RPMI7951 (cell line): ENCODE measurements at regions not wholly inside any gene's neighbourhood (a gene's known extent, or its start where the extent isn't known, plus 50 kb on each side); places are given as distances from the start of the nearest gene placed in this dataset.
A peak's percentile ranks its signal among the peaks of the same experiment; 100 is the strongest.

Experiments
- DNase-seq: peaks from one replicate; pipeline ENCODE4 v3.0.0-alpha.2; 2012; ENCODE audit warnings: low read depth

DNA sequence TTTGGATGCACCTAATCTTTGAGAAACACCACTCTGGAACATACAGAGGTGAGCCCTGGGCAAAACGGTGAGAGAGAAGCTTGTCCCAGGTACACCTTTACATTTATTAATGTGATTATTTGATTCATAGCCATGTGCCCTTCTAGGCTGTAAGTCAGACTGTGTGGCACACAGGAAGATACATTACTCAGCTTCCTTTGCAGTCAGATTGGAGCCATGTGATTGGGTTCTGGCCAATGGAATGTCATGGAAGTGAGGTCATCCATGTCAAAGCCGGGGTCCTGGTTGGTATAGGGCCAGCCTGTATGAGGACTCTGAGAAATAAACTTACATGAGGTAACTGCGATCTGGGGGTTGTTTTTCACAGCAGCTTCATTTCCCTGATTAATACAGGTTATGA lies 106.8 kb upstream of the CD180 start:
- peak; percentile 31 for DNase-seq

DNA sequence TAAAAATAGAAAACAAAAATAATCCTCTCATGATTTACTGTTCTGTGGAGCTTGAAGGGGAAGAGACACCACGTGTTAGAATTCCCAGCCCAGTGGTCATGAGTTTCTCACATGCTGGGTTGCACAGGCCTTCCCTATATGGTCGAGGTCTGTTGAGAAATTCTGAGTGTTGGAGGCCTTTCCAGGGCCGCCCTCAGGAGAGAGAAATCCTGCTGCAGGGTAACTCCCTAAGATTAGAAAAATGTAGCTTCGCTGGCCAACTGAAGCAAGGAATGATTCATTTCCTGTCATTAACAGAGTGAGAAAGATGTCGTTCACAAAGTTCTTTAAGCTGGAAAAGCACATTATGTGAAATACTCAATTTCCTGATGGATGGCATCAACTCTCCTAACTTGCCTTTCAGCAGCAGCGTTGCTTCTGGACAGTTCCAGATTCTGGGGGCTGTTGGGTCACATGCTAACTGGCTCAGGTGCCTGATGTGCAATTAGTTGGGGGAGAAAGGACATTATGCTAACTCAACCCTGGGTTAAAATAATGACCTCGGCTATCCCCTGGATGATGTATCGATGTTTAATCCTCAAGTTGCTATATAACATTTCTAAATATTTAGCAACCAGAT lies 104.8 kb upstream of the CD180 start:
- DNase-seq: peak; percentile 93

DNA sequence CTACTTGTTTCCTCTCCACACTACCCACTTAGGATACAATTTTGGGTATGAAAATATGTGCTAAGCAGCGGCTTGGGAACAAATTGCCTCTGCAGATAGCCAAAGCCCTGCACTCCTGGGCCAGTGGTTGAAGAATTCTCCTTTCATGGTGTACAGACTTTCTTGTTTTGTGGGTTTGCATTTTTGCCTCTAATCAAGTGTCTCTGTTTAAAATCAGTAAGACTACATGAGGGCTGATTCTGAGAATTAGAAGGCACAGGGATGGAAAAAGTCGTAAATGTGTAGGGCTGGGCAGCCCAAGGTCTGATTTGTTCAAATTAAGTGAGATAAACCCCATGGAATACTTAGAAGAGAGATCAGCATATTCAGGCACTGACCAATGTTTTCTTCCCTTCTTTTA lies 103.7 kb upstream of the CD180 start:
- no peak for DNase-seq

DNA sequence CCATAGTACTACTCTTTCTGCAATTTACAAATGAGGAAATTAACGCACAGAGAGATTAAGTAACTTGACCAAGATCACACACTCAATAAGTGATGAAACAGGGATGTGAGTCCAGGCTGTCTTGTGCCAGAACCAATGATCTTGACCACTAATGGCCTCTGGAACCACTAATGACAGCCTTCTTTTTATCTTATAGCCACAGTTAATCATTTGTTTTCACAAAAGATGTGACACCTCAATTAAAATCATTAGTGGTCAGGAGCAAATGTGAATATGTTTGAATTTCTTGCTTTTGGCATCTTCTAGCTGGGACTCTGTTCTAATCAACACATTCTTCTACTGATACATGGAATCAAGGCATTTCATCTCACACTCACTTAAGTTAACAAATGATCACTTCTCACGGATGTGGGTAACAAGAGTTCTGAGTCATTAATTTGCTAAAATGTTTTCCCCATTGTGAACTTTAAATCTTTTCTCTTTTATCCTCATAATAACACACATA lies 102.7 kb upstream of the CD180 start:
- DNase-seq: peak; percentile 54

DNA sequence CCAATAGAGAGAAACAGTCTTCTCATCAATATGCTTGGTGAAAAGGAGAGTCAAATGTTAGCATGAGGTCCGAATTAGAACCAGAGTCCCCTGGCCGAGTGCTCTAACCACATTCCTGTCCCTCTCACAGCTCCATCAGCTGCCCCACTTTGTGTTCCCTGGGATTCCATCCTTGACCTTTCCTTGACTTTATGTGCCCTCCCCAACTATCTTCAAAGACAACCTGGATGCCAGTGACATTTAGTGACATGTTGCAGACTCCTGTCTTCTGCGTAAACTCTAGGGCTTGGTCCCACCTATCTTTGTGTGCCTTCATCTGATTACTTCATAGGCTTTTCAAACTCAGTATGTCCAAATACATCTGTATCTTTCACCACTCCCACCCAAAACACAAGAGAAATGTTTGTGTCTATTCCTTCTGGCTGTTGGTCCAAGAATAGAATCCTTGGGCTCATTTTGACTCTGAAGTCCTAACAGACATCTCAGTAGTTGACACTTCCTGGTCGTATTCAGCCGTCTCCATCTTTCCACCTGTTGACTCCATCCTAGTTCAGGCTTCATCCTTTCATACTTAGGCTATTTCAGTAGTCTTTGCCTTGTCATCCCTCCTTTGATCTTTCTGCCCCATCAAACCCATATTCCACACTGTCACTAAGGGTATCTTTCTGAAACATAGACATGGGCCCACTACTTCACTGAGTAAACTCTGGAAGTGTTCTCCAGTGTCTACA lies 101.4 kb upstream of the CD180 start:
- no peak for DNase-seq

DNA sequence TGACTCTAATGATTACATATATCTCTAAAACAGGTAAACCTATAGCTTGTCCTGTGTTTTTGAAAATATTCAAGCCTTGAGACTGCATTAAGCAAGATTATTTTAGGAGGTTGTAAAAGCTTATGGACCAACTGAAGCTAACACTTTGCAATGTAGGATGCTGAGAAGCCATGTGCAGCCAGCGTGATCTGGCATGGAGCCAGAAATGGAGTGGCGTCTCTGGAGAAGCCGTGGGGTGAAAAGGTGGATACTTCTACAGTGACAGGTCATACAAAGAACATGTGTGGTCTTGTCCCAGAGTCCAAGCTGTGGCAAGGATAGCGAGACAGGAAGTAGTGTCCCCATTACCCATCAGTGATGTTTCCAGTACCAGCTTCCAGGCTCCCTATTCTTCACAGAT lies 100.8 kb upstream of the CD180 start:
- no peak for DNase-seq

DNA sequence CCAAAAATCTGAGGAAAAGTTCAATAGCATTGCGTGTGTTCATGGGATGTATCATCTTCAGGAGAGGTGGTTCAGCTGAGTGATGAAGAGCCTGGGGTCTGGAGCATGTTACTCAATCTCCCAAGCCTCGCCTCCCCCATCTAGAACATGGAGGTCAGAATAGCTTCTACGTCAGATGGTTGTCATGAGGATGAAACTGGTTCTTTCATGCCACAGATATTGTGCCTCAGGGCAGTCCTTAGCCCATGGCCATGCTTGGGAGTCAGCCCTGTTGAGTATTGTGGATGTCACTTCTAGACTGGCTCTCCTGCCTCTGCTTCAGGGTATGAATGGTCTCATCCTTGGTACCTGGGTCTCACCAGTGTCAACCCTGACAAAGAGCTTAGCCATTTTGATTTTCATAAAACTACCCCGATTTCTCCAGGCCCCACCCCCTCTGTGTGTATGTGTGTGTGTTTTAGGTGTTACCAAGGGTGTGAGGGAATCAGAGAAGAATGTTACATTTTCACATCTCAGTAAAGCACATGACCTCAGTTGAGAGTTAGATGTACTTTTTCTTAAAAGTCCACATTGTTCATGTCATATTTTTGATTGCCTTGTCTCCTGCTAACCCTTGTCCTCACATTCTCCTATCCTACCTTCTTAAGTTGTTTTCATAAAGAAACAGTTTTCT lies 97.8 kb upstream of the CD180 start:
- DNase-seq: no peak

DNA sequence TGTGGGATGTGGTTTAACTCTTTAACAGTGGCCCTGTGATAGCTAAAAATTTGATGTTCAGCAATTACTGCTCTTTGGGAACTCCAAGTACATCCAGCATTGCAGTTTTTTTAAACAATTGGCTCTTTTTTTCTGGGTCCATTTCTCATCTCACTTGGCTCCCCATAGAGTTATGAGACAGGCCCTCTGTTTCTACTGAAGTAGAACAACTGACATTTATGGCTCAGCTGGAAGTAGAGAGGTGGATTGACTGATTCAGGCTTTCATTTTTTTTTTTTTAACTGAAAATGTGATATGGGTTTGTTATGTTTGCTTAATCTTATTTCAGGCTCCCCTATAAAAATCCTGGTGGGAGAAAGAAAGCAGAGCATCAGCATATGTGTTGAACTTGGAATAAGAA lies 96.6 kb upstream of the CD180 start:
- DNase-seq: peak; percentile 37

DNA sequence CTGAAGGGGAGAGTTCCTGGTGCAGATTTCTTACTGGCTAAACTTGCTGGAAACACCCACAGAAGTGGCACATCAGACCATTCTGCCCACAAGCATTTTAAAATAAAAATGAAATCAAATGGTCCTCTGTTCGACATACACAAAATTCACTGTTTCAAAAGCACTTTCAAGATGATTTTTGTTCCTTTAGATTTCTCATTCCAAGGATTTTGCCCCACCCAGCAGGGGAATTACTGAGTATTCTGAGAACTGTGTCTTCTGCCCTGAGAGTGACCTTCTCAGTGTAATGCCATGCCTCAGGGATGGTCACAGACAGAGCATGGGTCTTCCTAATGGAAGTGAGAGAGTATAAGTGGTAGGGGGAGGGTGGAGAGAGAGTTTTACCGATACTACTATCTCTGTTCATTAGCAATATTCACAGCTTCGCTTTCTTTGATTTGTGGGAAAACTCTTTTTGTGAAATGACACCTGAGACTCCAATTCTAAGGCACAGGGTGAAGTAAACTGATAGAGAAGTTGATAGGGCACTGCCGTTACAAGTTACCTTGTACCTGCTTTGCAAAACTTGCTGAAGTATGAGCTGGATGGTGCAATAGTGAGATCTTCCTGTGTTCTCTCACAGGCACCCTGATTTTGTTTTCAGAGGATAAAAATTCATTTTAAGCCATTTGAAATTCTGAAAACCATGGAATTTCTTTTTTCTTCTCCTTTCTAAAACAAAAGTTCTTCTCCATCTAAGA lies 95.8 kb upstream of the CD180 start:
- peak; percentile 22 for DNase-seq

DNA sequence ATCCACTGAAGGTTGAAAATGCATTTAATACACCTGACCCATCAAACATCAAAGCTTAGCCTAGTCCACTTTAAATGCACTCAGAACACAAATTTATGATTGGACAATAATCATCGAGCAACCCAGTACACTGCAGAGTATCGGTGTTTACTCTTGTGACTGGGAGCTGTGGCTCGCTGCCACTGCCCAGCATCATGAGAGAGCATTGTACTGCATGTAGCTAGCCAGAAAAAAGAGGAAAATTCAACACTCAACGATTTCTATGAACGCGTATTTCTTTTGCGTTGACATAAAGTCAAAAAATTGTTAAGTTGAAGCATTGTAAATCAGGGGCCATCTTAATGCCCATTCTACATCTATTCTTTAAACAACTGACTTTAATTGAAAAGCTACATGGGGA lies 95.1 kb upstream of the CD180 start:
- DNase-seq: no peak

DNA sequence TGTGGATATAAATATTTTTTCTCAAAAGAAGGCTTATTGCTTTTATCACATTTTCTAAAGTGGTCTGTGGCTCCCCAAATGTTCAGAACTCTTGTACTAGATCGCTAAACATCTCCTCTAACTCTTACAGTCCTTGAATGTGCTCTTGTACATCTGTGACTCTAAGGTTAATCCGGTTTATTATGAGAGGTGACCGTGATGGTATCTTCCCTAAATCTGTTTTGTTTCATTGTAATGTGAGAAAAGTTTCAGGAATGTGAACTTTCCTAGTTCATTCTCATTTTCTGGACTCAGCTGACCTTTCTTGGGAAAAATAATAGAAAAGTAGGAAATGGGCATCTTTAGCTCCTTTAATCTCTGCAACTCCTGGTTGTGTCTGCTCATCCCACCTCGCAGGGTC lies 94.5 kb upstream of the CD180 start:
- DNase-seq: no peak

DNA sequence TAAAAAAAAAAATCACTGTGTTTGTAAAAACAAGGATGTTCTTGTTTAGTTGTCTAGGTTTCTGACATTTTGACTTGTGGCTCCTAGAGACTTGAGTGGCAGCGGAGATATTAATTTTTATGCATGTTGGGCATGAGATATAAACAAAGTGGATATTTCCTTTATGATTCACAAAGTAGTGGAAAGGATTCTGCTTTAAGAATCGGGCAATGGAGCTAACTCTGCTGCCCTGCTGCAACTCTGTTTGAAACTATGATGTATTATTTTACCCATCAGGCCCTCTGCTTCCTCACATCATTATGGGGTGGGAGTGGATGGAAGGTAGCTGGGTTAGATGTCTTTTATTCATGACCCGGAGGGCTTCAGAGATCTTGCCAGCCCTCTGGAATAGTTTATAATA lies 94.1 kb upstream of the CD180 start:
- DNase-seq: no peak

DNA sequence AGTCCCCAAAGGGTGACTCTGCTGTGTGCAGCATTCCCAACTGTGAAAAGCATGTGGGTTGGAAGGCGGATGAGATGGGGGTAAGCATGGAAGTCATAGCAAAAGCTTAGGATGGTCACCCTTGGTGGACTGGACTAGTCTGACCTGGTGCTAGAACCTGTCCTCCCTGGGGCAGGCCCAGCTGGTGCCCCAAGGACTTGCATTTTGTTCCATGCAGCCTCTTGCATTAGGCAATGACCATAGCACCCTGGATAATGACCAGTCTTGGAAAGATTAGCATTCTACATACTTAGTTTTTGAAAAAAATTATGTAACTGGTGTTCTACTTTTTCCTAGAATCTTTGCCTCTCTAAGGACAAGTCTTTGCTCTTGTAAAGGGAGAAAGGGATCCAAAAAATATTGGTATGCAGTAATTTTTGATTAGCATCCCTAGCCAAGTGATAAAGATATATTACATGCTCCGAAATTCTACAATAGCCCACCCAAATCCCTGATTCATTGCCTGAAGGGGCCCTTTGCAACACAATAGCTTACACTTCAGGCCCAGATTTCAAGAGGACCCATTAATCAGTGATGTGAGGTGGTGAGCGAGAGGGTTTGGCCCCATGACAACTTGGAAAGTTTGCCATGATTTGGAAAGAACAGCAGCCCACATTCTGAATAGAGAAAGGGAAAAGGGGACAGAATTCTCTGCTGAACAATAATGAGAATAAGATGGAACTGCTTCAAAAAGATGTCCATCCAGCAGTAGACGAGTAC lies 93.3 kb upstream of the CD180 start:
- no peak for DNase-seq

DNA sequence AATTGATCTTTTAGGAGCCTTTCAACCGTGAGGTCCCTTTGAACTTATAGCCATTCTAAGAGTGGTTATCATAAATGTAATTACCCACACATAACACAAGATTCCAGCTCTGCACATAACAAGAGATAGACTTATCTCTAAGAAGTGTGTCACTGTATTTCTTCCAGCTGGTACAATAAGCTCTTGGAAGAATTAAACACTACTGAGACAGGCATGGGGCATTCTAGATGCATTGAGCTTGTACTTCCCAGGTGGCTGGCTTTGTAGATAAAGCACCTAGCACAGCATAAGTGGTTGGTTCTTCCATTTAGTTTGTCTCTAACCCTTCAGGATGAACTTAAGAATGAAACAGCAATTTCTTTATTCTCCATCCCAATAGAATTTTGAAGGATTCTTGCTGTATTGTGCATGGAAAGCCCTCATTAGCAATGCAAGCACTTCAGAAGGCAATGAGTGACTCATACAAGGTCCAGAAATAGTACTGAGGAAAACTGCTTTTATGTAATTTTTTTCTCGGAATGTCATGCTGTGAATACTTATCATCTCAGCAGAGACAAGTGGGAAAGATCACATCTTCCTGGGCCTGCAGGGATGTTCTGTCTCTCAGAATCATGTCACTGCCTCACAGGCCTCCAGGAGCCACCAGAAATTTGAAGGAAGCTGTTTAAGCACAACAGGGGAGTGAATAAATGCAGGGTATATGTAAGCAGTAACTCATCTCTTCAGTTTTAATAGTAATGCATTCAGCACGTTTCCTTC lies 91.1 kb upstream of the CD180 start:
- peak; percentile 77 for DNase-seq

DNA sequence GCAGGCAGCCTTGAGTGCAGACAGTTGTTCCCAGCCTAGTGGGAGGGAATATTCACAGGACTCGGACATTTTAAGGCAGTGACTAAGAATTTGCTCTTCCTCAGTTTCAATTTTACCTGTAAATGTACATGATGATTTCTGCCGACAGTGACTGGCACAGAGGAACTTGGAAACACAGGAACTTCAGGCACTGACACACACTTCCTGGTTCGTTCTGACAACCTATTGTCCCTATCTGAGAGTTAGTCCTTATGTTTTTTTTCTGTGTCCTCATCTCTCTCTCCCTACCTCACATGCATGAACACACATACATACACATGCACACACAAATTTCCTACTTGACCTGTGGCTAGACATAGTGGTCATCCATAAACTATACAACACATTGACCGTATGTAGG lies 89.4 kb upstream of the CD180 start:
- no peak for DNase-seq

DNA sequence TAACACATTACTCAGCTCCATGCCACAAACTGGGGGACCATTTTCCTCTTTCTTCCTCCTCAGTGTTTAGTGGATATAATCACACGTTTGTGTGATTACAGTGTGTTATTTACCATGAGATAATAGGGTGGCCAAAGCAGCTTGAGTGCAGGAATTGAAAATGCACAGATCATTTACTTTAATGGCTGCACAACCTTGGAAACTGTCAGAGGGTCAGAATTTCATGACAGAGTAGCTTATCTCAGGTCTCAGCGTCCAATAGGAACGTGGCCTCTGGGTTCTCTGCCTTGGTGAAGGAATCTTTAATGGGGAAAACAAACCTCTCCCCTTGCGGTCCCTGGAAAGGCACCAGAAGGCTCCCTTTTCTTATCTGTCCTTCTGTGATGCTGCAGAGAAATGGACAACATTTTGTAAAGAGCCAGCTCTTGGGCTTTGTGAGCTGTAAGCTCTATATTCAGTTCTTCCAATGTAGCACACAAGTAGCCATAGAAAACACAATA lies 87.4 kb upstream of the CD180 start:
- DNase-seq: peak; percentile 18

DNA sequence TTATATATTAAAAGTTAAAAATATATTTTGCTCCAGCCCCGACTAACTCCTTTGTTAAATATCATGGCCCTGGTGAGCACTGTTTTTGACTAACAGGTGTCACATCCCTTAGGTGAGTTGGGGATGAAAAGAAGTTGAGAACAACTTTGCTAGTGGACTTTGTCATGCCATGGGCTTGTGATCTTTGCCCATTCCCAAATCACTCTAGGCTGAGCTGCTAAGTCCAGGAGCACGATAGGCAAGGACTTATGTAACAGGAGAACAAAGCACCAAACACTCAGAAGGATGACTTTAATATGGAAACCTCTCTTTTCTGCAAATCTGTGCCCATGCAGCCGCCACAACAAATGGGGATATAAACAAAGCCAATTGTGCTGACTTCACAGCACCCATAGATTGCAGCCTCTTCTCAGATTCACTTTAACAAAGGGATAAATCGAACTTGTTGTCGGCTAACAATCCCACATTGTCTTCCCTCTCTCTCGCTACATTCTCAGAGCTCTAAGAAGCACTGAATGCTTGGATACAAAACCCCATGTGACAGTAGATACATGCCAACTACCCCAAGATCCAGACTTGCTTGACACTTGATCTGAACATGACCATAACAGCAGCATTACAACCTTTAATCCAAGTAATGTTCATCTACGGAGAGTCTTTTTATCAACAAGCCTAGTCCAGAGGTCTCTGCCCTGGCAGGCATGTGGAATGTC lies 86.8 kb upstream of the CD180 start:
- DNase-seq: peak; percentile 38

DNA sequence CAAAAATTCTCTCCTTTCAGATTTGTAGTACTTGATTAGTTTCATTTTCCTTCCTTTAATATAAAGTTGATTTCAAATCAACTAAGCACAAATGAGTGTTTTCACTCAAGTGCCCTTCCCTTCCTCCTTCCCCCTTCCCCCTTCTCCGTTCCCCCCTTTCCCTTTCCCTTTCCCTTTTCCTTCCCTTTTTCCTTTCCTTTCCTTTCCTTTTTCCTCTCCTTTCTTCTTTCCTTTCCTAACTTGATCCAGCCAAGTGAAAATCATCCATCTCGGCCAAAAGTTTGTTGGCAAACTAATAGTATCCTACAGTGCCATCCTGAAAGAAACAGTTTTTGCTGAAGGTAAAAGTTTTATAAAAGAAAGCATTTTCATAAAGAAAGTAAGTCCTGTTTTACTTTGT lies 85.3 kb upstream of the CD180 start:
- no peak for DNase-seq

DNA sequence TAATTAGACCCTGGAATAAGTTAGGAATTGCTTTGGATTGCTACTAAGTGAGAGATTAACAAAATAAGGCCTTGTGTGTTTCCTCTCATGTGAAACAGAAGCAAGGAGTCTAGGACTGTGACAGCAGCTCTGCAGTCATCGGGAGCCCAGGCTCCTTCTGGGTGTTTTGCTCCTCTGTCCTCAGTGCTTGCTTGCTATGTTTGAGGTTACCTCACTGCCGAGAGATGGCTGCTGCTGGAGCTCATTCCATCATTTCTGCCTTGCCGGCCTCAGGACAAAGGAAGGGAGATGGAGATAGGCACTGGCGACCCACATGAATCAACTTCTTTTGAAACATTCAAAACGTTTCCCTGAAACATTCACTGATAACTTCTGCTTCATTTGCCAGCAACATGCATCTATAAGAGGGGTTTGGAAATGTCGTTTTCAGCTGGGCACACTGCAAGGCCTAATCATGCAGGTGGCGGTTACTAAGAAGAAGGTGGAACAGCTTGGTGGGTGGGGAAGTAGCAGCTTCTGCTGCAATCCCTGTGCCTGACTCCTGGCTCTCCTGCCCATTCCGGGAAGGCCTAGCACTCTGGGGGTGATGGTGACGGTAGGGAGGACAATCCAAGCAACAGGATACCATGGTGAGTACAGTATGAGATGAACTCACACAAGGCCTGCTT lies 77.2 kb upstream of the CD180 start:
- no peak for DNase-seq
